Esophagus muscularis mucosa (tissue), 4 donors: ENCODE measurements at regions not wholly inside any gene's neighbourhood (a gene's known extent, or its start where the extent isn't known, plus 50 kb on each side); places are given as distances from the start of the nearest gene placed in this dataset.
"Not testable (repeated sequence)": the region's sequence is repeated elsewhere in the genome, so short reads cannot be mapped to it uniquely, and the experiment has no call there.

Source experiments
- EP300 ChIP-seq: sonication (generic); formaldehyde crosslinking; IDR thresholded peaks from one replicate; pipeline ENCODE4 v1.6.1; 2017; ENCODE audit warnings: antibody characterized with exemption
- POLR2AphosphoS5 ChIP-seq, 2 donors: sonication (generic); formaldehyde crosslinking; IDR thresholded peaks; one replicate each; pipeline ENCODE4 v1.6.1; 2017; ENCODE audit warnings: antibody characterized with exemption in 2 of 2
- TF ChIP-seq, protein P1 (sequence below), 3 experiments: fragments of 200-600 bp in 2 of 3; fragments of 450-650 bp in 1 of 3; sonication (generic) in 2 of 3; IDR thresholded peaks; one replicate each; pipeline ENCODE4 v1.5.1; 2017 to 2019; ENCODE audit warnings: antibody characterized with exemption in 3 of 3, mild to moderate bottlenecking in 2 of 3, moderate library complexity in 1 of 3

GRCh38 chr2:179365561-179365960 is 100.9 kb upstream of the SESTD1 start:
- TF ChIP-seq, protein P1, sequence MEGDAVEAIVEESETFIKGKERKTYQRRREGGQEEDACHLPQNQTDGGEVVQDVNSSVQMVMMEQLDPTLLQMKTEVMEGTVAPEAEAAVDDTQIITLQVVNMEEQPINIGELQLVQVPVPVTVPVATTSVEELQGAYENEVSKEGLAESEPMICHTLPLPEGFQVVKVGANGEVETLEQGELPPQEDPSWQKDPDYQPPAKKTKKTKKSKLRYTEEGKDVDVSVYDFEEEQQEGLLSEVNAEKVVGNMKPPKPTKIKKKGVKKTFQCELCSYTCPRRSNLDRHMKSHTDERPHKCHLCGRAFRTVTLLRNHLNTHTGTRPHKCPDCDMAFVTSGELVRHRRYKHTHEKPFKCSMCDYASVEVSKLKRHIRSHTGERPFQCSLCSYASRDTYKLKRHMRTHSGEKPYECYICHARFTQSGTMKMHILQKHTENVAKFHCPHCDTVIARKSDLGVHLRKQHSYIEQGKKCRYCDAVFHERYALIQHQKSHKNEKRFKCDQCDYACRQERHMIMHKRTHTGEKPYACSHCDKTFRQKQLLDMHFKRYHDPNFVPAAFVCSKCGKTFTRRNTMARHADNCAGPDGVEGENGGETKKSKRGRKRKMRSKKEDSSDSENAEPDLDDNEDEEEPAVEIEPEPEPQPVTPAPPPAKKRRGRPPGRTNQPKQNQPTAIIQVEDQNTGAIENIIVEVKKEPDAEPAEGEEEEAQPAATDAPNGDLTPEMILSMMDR (IDR thresholded peaks at IDR 0.05) = not testable (repeated sequence)
- TF ChIP-seq EP300; POLR2AphosphoS5 (IDR thresholded peaks at IDR 0.05): not testable (repeated sequence)
